ENCODE measurements at regions not wholly inside any gene's neighbourhood (a gene's known extent, or its start where the extent isn't known, plus 50 kb on each side); places are given as distances from the start of the nearest gene placed in this dataset.

- Histone ChIP-seq H3K79me2 (ENCODE audit: insufficient read depth, low read length) (no peaks in the 10 kb centered on the region), H4K91ac (ENCODE audit: insufficient read length, low read depth, low read length) (no peak overlapping the region), H2BK5ac (ENCODE audit: insufficient read length, low read length) (no peak overlapping the region), H4K20me1 (ENCODE audit: control insufficient read depth, insufficient read depth, insufficient read length) (no peaks in the 10 kb centered on the region), H2BK20ac (ENCODE audit: low read depth, low read length, poor library complexity, severe bottlenecking) (no peak overlapping the region), H3K14ac (ENCODE audit: insufficient read depth, low read length) (no peak overlapping the region), H3K9me3 (ENCODE audit: control insufficient read depth, low read depth, low read length) (no peaks in the 10 kb centered on the region), H3K4ac (ENCODE audit: low read depth, low read length) (no peak overlapping the region), H3K18ac (ENCODE audit: insufficient read length, low read depth, low read length) (no peak overlapping the region), H4K8ac (replicated peaks; ENCODE audit: insufficient read length, low read depth, low read length) (no peak overlapping the region), H3K27ac (ENCODE audit: insufficient read length, low read depth, low read length) (no peak overlapping the region), H3K56ac (ENCODE audit: insufficient read length, low read depth, low read length) (no peak overlapping the region), H3K23ac (ENCODE audit: insufficient read length, low read depth, low read length) (no peak overlapping the region), H3K79me1 (ENCODE audit: insufficient read depth, low read depth, low read length, poor library complexity, severe bottlenecking) (no peaks in the 10 kb centered on the region), H3K9ac (ENCODE audit: extremely low read depth, insufficient read length, low read length) (no peak overlapping the region), H4K5ac (ENCODE audit: insufficient read length, low read depth, low read length) (no peak overlapping the region), H2BK120ac (ENCODE audit: low read depth, low read length, poor library complexity, severe bottlenecking) (no peak overlapping the region), H2BK12ac (ENCODE audit: insufficient read length, low read depth, low read length) (no peak overlapping the region), H2AFZ (ENCODE audit: low read length) (no peak overlapping the region), H3K23me2 (ENCODE audit: insufficient read length, low read depth, low read length, poor library complexity, severe bottlenecking) (no peaks in the 10 kb centered on the region), H3T11ph (ENCODE audit: low read length) (no peak overlapping the region), H3K27me3 (ENCODE audit: insufficient read depth, low read length) (no peaks in the 10 kb centered on the region), H3K4me1 (ENCODE audit: insufficient read depth, low read length) (no peaks in the 10 kb centered on the region), H2AK5ac (ENCODE audit: insufficient read length, low read length) (no peak overlapping the region), H3K4me2 (ENCODE audit: insufficient read depth, insufficient read length, low read length) (no peak overlapping the region), H2BK15ac (ENCODE audit: low read depth, low read length) (no peak overlapping the region)
- no CpG with 5 or more reads among the region's 6 CpGs for WGBS (ENCODE audit: extremely low coverage, insufficient read length, low lambda C conversion rate)
- no peaks in the 10 kb centered on the region for H3K27me3 Mint-ChIP-seq (ENCODE audit: low read depth)
- no peaks in the 10 kb centered on the region for H3K4me1 Mint-ChIP-seq
- no peak overlapping the region for H3K27ac Mint-ChIP-seq
- H3K36me3 Mint-ChIP-seq (ENCODE audit: insufficient read depth in 1 of 3, low read depth in 3 of 3): no peaks in the 10 kb centered on the region
- no peaks in the 10 kb centered on the region for H3K9me3 Mint-ChIP-seq
- H3K4me3 Mint-ChIP-seq: no peak overlapping the region
- no peak for TF ChIP-seq CTCF (conservative IDR thresholded peaks at IDR 0.05)
- DNase-seq: no peak
Observed at GRCh38 chr3:21942328-21942727, 191.3 kb upstream of the ZNF385D start.
